Sigmoid colon (tissue), 6 donors: ENCODE measurements at regions not wholly inside any gene's neighbourhood (a gene's known extent, or its start where the extent isn't known, plus 50 kb on each side); places are given as distances from the start of the nearest gene placed in this dataset.

ENCODE experiments used
- DNase-seq: peaks from one replicate; pipeline ENCODE4 v3.0.0-alpha.2; 2019
- H3K27ac ChIP-seq, 4 donors: fragments of 200-600 bp; sonication (generic); one replicate each; pipeline ENCODE4 v1.5.1; 2016 to 2019; ENCODE audit warnings: mild to moderate bottlenecking in 1 of 4
- H3K27me3 ChIP-seq, 3 donors: fragments of 200-600 bp; sonication (generic); one replicate each; pipeline ENCODE4 v1.5.1; 2019; ENCODE audit warnings: mild to moderate bottlenecking in 1 of 3
- H3K36me3 ChIP-seq, 4 donors: fragments of 200-600 bp; sonication (generic); one replicate each; pipeline ENCODE4 v1.5.1; 2016 to 2019
- H3K4me1 ChIP-seq, 4 donors: fragments of 200-600 bp; sonication (generic); one replicate each; pipeline ENCODE4 v1.5.1; 2017 to 2019
- H3K4me3 ChIP-seq, 4 donors: fragments of 200-600 bp; sonication (generic); one replicate each; pipeline ENCODE4 v1.5.1; 2017 to 2019; ENCODE audit warnings: mild to moderate bottlenecking in 2 of 4, moderate library complexity in 1 of 4
- H3K9me3 ChIP-seq, 4 donors: fragments of 200-600 bp in 3 of 4; sonication (generic) in 3 of 4; one replicate each; pipeline versions ENCODE4 v1.5.1 to v1.6.1; 2013 to 2019
- CTCF ChIP-seq, 4 experiments: fragments of 450-650 bp in 3 of 4; fragments of 200-600 bp in 1 of 4; IDR thresholded peaks; one replicate each; pipeline ENCODE4 v1.5.1; 2016 to 2019; ENCODE audit warnings: antibody characterized with exemption in 4 of 4, mild to moderate bottlenecking in 3 of 4, moderate library complexity in 2 of 4
- EP300 ChIP-seq, 4 donors: sonication (generic); formaldehyde crosslinking; IDR thresholded peaks; one replicate each; pipeline ENCODE4 v1.6.1; 2017; ENCODE audit warnings: antibody characterized with exemption in 4 of 4
- POLR2A ChIP-seq, 2 donors: fragments of 450-650 bp; IDR thresholded peaks; one replicate each; pipeline ENCODE4 v1.6.1; 2016; ENCODE audit warnings: antibody characterized with exemption in 2 of 2, mild to moderate bottlenecking in 2 of 2, moderate library complexity in 2 of 2
- POLR2AphosphoS5 ChIP-seq, 4 donors: sonication (generic); formaldehyde crosslinking; IDR thresholded peaks; one replicate each; pipeline ENCODE4 v1.6.1; 2017; ENCODE audit warnings: antibody characterized with exemption in 4 of 4
- whole genome bisulfite sequencing, 2 donors: extraction: QIAGEN DNeasy Blood & Tissue Kit; methylation state at CpG; one replicate each; pipeline ENCODE4 v1.1.7; 2013; 5-methylcytosine and 5-hydroxymethylcytosine counted together
- intact Hi-C: fragments of 100-400 bp; cut with DNase I; formaldehyde crosslinking; loops from one replicate; pipeline ENCODE4 v1.15.1; 2023
- donor health status: healthy with polysubstance abuse.
- donor health status: healthy.

GRCh38 chr22:22371031-22371541, 126.5 kb downstream of the VPREB1 start:
- intact Hi-C loops, result no loop called here
- WGBS, 2 donors, result 22 to 23% methylated on average over 2 of the region's 2 CpGs
- Histone ChIP-seq H3K4me1 (no peaks in the 10 kb centered on the region), H3K9me3 (no peaks in the 10 kb centered on the region), H3K27ac (no peak overlapping the region), H3K4me3 (no peak overlapping the region), H3K27me3 (no peaks in the 10 kb centered on the region), H3K36me3 (no peaks in the 10 kb centered on the region)
- TF ChIP-seq EP300 (IDR thresholded peaks at IDR 0.05), result no peak
- TF ChIP-seq POLR2A (IDR thresholded peaks at IDR 0.05), result no peak
- TF ChIP-seq POLR2AphosphoS5 (IDR thresholded peaks at IDR 0.05), result no peak
- no peak for TF ChIP-seq CTCF (IDR thresholded peaks at IDR 0.05)
- DNase-seq, result no peak

GRCh38 chr22:22372086-22372485, 127.5 kb downstream of the VPREB1 start:
- no peak overlapping the region for H3K27ac ChIP-seq
- H3K27me3 ChIP-seq, result peaks cover 0 to 2% (median 0%) of the 10 kb centered on the region in 3 donors
- intact Hi-C loops, result no loop called here
- 74 to 83% methylated on average over 6 of the region's 6 CpGs for WGBS, 2 donors
- H3K4me3 ChIP-seq, result no peak overlapping the region
- no peaks in the 10 kb centered on the region for H3K36me3 ChIP-seq
- no peak for DNase-seq
- no peaks in the 10 kb centered on the region for H3K4me1 ChIP-seq
- no peak for TF ChIP-seq POLR2A (IDR thresholded peaks at IDR 0.05)
- TF ChIP-seq EP300 (IDR thresholded peaks at IDR 0.05), result no peak
- TF ChIP-seq POLR2AphosphoS5 (IDR thresholded peaks at IDR 0.05), result no peak
- TF ChIP-seq CTCF (IDR thresholded peaks at IDR 0.05), result no peak
- H3K9me3 ChIP-seq, result no peaks in the 10 kb centered on the region

- intact Hi-C loops, result no loop called here
- Histone ChIP-seq H3K27me3 (peaks cover 0 to 9% (median 0%) of the 10 kb centered on the region in 3 donors), H3K36me3 (no peaks in the 10 kb centered on the region), H3K27ac (no peak overlapping the region), H3K4me3 (no peak overlapping the region), H3K9me3 (no peaks in the 10 kb centered on the region), H3K4me1 (no peaks in the 10 kb centered on the region)
- no peak for DNase-seq
- 42 to 46% methylated on average over 2 of the region's 2 CpGs for WGBS, 2 donors
- TF ChIP-seq CTCF (IDR thresholded peaks at IDR 0.05) (no peak), POLR2AphosphoS5 (IDR thresholded peaks at IDR 0.05) (no peak), POLR2A (IDR thresholded peaks at IDR 0.05) (no peak), EP300 (IDR thresholded peaks at IDR 0.05) (no peak)
Measured at GRCh38 chr22:22374163-22374562, 129.6 kb downstream of the VPREB1 start.

- Histone ChIP-seq H3K4me3 (no peak overlapping the region), H3K4me1 (no peaks in the 10 kb centered on the region), H3K27me3 (peaks cover 0 to 9% (median 0%) of the 10 kb centered on the region in 3 donors), H3K36me3 (no peaks in the 10 kb centered on the region), H3K9me3 (no peaks in the 10 kb centered on the region), H3K27ac (no peak overlapping the region)
- TF ChIP-seq CTCF (IDR thresholded peaks at IDR 0.05) (no peak), POLR2A (IDR thresholded peaks at IDR 0.05) (no peak), POLR2AphosphoS5 (IDR thresholded peaks at IDR 0.05) (no peak), EP300 (IDR thresholded peaks at IDR 0.05) (no peak)
- WGBS, 2 donors, result 59 to 73% methylated on average over 5 of the region's 5 CpGs
- intact Hi-C loops, result no loop called here
- no peak for DNase-seq
Measured at GRCh38 chr22:22374579-22374978, 130.0 kb downstream of the VPREB1 start.
